ENCODE measurements at regions not wholly inside any gene's neighbourhood (a gene's known extent, or its start where the extent isn't known, plus 50 kb on each side); places are given as distances from the start of the nearest gene placed in this dataset.

DNA sequence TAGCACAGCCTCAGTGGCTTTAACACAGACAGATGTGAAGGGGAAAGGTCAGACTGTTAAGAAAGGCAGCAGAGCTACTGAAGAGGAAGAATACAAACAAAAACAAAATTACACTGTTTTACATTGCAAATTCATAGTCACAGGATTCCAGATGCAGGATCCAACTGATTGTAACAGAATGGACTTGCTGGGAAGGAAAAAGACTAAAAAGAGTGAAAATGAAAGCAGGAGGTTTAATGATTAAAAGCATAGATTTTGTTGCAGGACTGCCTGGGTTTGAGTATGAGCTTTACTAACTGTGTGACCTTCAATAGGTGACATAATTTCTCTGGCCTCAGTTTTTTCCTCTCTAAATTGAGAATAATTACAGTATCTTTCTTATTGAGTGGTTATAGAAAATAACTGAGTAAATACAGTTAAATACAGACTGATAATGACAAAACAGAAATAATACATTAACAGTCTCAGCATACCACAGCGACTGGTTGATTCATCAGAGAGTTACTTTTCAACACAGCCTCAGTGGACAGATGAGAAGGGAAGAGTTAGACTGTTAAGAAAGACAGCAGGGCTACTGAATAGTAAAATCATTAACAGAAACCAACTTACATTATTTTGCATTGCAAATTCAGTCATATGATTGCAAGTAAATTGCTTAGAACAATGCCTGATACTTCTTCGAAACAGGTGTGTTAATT lies 704.2 kb upstream of the TENM4 start:
- Histone ChIP-seq H3K4me1 (no peaks in the 10 kb centered on the region), H3K36me3 (no peaks in the 10 kb centered on the region), H3K9me3 (no peaks in the 10 kb centered on the region), H3K27ac (no peak overlapping the region), H3K4me3 (no peak overlapping the region), H3K27me3 (no peaks in the 10 kb centered on the region)
- TF ChIP-seq POLR2A (IDR thresholded peaks at IDR 0.05) (no peak), POLR2AphosphoS5 (IDR thresholded peaks at IDR 0.05) (no peak), EP300 (IDR thresholded peaks at IDR 0.05) (no peak)
- TF ChIP-seq, protein P1, sequence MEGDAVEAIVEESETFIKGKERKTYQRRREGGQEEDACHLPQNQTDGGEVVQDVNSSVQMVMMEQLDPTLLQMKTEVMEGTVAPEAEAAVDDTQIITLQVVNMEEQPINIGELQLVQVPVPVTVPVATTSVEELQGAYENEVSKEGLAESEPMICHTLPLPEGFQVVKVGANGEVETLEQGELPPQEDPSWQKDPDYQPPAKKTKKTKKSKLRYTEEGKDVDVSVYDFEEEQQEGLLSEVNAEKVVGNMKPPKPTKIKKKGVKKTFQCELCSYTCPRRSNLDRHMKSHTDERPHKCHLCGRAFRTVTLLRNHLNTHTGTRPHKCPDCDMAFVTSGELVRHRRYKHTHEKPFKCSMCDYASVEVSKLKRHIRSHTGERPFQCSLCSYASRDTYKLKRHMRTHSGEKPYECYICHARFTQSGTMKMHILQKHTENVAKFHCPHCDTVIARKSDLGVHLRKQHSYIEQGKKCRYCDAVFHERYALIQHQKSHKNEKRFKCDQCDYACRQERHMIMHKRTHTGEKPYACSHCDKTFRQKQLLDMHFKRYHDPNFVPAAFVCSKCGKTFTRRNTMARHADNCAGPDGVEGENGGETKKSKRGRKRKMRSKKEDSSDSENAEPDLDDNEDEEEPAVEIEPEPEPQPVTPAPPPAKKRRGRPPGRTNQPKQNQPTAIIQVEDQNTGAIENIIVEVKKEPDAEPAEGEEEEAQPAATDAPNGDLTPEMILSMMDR (IDR thresholded peaks at IDR 0.05) = no peak
- no peak for DNase-seq
- 74 to 86% methylated on average over 2 of the region's 2 CpGs for WGBS, 2 donors
- no peak for ATAC-seq (ENCODE audit: low FRiP score in 2 of 2)

DNA sequence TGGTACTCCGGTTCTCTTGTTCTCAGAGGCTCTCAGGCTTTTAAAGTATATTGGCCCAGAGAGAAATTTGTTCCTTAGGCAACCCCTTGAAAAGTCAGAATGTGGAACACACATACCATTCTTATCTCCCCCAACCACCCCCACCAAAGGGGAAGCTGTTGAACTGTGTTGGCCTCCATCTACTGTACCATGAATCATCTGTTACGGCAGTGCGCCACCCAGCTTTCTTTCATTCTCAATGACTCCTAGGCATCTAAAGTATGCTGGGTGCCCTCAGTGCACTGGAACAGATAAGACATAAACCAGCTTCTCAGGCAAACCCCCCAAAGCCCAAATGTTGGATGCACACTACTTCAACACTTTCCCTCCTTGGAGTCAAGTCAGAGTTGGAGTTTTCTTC lies 696.2 kb upstream of the TENM4 start:
- ATAC-seq (ENCODE audit: low FRiP score in 2 of 2) (peak in 1 of 2 donors; percentile 37), DNase-seq (no peak)
- TF ChIP-seq POLR2A (IDR thresholded peaks at IDR 0.05) = no peak
- TF ChIP-seq, protein P1 (IDR thresholded peaks at IDR 0.05) = no peak
- TF ChIP-seq POLR2AphosphoS5 (IDR thresholded peaks at IDR 0.05) = no peak
- TF ChIP-seq EP300 (IDR thresholded peaks at IDR 0.05) = no peak
- H3K27ac ChIP-seq = no peak overlapping the region
- H3K36me3 ChIP-seq = no peaks in the 10 kb centered on the region
- H3K4me1 ChIP-seq = no peaks in the 10 kb centered on the region
- no peaks in the 10 kb centered on the region for H3K27me3 ChIP-seq
- 57 to 66% methylated on average over 3 of the region's 3 CpGs for WGBS, 2 donors
- H3K4me3 ChIP-seq = no peak overlapping the region
- H3K9me3 ChIP-seq = no peaks in the 10 kb centered on the region

DNA sequence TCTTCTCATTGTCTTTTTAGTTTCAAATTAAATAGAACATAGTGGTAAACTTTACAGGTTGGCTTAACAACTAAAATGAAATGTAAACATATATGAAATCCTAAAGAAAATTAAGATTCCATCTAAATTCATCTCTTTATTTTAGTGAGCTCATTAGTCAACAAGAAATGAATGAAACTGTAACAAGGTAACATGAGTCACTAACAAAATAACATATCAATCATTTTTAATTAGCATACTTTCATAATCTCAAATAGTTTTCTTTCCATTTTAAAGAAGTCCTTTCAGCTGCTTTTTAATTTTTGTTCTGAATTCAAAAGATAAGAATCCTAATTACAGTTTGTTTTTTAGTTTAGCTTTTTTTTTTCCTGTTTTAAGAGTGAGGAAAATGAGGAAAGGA lies 688.6 kb upstream of the TENM4 start:
- DNase-seq = no peak
- Histone ChIP-seq H3K9me3 (no peaks in the 10 kb centered on the region), H3K4me1 (no peaks in the 10 kb centered on the region), H3K27ac (no peak overlapping the region), H3K4me3 (no peak overlapping the region), H3K36me3 (no peaks in the 10 kb centered on the region), H3K27me3 (no peaks in the 10 kb centered on the region)
- no peak for ATAC-seq (ENCODE audit: low FRiP score in 2 of 2)
- TF ChIP-seq, protein P1 (IDR thresholded peaks at IDR 0.05) = no peak
- TF ChIP-seq POLR2A (IDR thresholded peaks at IDR 0.05) (no peak), POLR2AphosphoS5 (IDR thresholded peaks at IDR 0.05) (no peak), EP300 (IDR thresholded peaks at IDR 0.05) (no peak)

DNA sequence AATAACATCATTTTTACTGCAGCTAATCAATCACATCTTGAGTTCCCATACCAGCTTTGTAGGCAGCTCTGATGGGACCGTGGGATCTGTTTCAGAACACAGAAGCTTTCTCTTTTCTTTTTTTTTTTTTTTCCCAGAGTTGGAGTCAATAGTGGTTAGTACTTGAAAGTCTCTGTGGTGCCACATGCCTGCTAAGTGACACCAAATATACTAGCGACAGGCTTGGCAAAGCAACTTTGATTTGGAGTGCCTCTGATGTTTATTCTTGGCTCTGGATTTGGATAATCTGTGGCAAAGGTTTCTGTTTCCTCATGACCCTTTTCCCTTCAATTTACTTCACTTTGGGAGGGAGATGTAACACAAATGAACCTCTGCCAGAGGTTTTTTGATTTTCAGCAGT lies 681.4 kb upstream of the TENM4 start:
- Histone ChIP-seq H3K27me3 (no peaks in the 10 kb centered on the region), H3K4me3 (no peak overlapping the region), H3K36me3 (no peaks in the 10 kb centered on the region), H3K9me3 (no peaks in the 10 kb centered on the region), H3K4me1 (peaks cover 0 to 5% (median 0%) of the 10 kb centered on the region in 4 donors), H3K27ac (no peak overlapping the region)
- TF ChIP-seq, protein P1 (IDR thresholded peaks at IDR 0.05) = no peak
- TF ChIP-seq POLR2A (IDR thresholded peaks at IDR 0.05) (no peak), EP300 (IDR thresholded peaks at IDR 0.05) (no peak), POLR2AphosphoS5 (IDR thresholded peaks at IDR 0.05) (no peak)
- ATAC-seq (ENCODE audit: low FRiP score in 2 of 2) (no peak), DNase-seq (no peak)
- 23 to 35% methylated on average over 2 of the region's 2 CpGs for WGBS, 2 donors

DNA sequence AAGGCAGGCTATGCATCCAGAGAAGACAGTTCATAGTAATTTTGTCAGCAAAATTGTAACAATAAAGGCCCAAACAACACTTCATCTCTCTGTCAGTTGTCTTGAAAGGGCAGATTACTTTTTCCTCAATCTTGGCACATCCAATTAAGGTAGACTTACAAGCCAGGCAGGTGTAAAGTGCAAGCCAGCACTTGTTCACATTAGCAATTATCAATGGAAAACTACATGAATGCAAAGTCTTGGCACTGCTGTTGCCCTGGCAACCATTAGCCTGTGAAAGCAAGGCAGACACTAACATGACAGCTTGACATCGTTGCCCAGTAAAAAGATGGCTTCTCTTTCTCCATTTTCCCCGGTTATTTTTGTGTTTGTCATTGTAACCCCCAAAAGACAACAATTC lies 677.2 kb upstream of the TENM4 start:
- H3K36me3 ChIP-seq = no peaks in the 10 kb centered on the region
- WGBS, 2 donors = 70 to 86% methylated on average over 2 of the region's 2 CpGs
- no peak overlapping the region for H3K4me3 ChIP-seq
- ATAC-seq (ENCODE audit: low FRiP score in 2 of 2) = no peak
- peaks cover 0 to 5% (median 0%) of the 10 kb centered on the region in 4 donors for H3K4me1 ChIP-seq
- no peak overlapping the region for H3K27ac ChIP-seq
- H3K9me3 ChIP-seq = no peaks in the 10 kb centered on the region
- no peak for TF ChIP-seq POLR2AphosphoS5 (IDR thresholded peaks at IDR 0.05)
- TF ChIP-seq, protein P1 (IDR thresholded peaks at IDR 0.05) = no peak
- no peak for TF ChIP-seq POLR2A (IDR thresholded peaks at IDR 0.05)
- TF ChIP-seq EP300 (IDR thresholded peaks at IDR 0.05) = no peak
- DNase-seq = no peak
- no peaks in the 10 kb centered on the region for H3K27me3 ChIP-seq
